GM12874 (cell line): ENCODE measurements at regions not wholly inside any gene's neighbourhood (a gene's known extent, or its start where the extent isn't known, plus 50 kb on each side); places are given as distances from the start of the nearest gene placed in this dataset.

Experiments used
- CTCF ChIP-seq: IDR thresholded peaks from 2 replicates; pipeline ENCODE4 v1.5.1; 2011; ENCODE audit warnings: low read depth, mild to moderate bottlenecking, control low read depth, low read length, moderate library complexity; ENCODE audit not compliant: insufficient read depth

GRCh38 chr14:54220704-54221431 lies 175.9 kb upstream of the CDKN3 start:
- no peak for TF ChIP-seq CTCF

GRCh38 chr14:54221432-54221803 lies 175.4 kb upstream of the CDKN3 start:
- TF ChIP-seq CTCF: no peak

- no peak for TF ChIP-seq CTCF
Observed at GRCh38 chr14:54221971-54222370, 174.8 kb upstream of the CDKN3 start.

- TF ChIP-seq CTCF: no peak
Observed at GRCh38 chr14:54223831-54224402, 172.9 kb upstream of the CDKN3 start.

- no peak for TF ChIP-seq CTCF
Observed at GRCh38 chr14:54225457-54226060, 171.2 kb upstream of the CDKN3 start.

- TF ChIP-seq CTCF: no peak
Observed at GRCh38 chr14:54226103-54226502, 170.7 kb upstream of the CDKN3 start.

GRCh38 chr14:54226558-54226957 lies 170.2 kb upstream of the CDKN3 start:
- TF ChIP-seq CTCF: no peak
